H1 (cell line): ENCODE measurements at regions not wholly inside any gene's neighbourhood (a gene's known extent, or its start where the extent isn't known, plus 50 kb on each side); places are given as distances from the start of the nearest gene placed in this dataset.

Experiments
- CTCF ChIA-PET: fragments of 300-600 bp; sonication (Branson Sonifier 250); formaldehyde crosslinking; loops from one replicate; lab custom pipeline; 2021; ENCODE audit not compliant: partially characterized antibody; lab: Charles Lee
- POLR2A ChIA-PET: fragments of 300-600 bp; sonication (Branson Sonifier 250); formaldehyde crosslinking; loops from one replicate; lab custom pipeline; 2021; ENCODE audit warnings: inconsistent platforms; ENCODE audit not compliant: partially characterized antibody; lab: Charles Lee
- DNase-seq, 2 experiments: peaks; one replicate each; pipeline versions ENCODE4 v3.0.0 to v3.0.0-alpha.2; 2010 to 2022; ENCODE audit warnings: low spot score in 2 of 2, low read depth in 1 of 2, mixed read lengths in 1 of 2
- FAIRE-seq: peaks from 2 replicates; lab custom pipeline; 2011; peaks lifted over from hg19 to GRCh38; lab: Jason Lieb, UNC
- H2AFZ ChIP-seq: 2 replicates; pipeline ENCODE4 v1.8.1; 2012; ENCODE audit warnings: low read length, inconsistent platforms
- H2AK5ac ChIP-seq: 2 replicates; pipeline ENCODE4 v1.6.1; 2013; ENCODE audit warnings: low read depth, low read length
- H2BK120ac ChIP-seq: replicated peaks from 2 replicates; pipeline ENCODE3; 2013; ENCODE audit warnings: low read depth, low read length, inconsistent platforms
- H2BK12ac ChIP-seq: 2 replicates; pipeline ENCODE4 v1.6.1; 2013; ENCODE audit warnings: low read depth, low read length
- H2BK15ac ChIP-seq: 2 replicates; pipeline ENCODE4 v1.6.1; 2013; ENCODE audit warnings: low read length
- H2BK20ac ChIP-seq: 2 replicates; pipeline ENCODE4 v1.6.1; 2013; ENCODE audit warnings: low read length
- H2BK5ac ChIP-seq: 2 replicates; pipeline ENCODE4 v1.6.1; 2013; ENCODE audit warnings: low read depth, low read length
- H3K14ac ChIP-seq: 2 replicates; pipeline ENCODE4 v1.6.1; 2013; ENCODE audit warnings: inconsistent platforms; ENCODE audit not compliant: insufficient read length
- H3K18ac ChIP-seq: 2 replicates; pipeline ENCODE4 v1.6.1; 2013; ENCODE audit warnings: low read length; ENCODE audit errors: extremely low read depth
- H3K23ac ChIP-seq: 2 replicates; pipeline ENCODE4 v1.6.1; 2013; ENCODE audit warnings: inconsistent platforms; ENCODE audit not compliant: insufficient read length
- H3K23me2 ChIP-seq: 2 replicates; pipeline ENCODE4 v1.6.1; 2013; ENCODE audit warnings: low read depth, low read length
- H3K27ac ChIP-seq: 2 replicates; pipeline ENCODE4 v1.6.1; 2011; ENCODE audit warnings: low read depth, low read length, inconsistent platforms
- H3K27me3 ChIP-seq, 4 experiments: replicated peaks in 1 of 4; 1 replicate in 1 of 4; 2 replicates in 3 of 4; pipeline versions ENCODE4 v1.6.1 to v1.8.1; 2011 to 2013; ENCODE audit warnings: low read length in 3 of 4, mild to moderate bottlenecking in 3 of 4, inconsistent platforms in 2 of 4, mixed read lengths in 2 of 4, moderate library complexity in 1 of 4; ENCODE audit not compliant: control insufficient read depth in 3 of 4, insufficient read depth in 3 of 4; ENCODE audit errors: extremely low read depth in 1 of 4
- H3K36me3 ChIP-seq, 4 experiments: 2 replicates each; pipeline versions ENCODE4 v1.6.1 to v1.8.1; 2011 to 2013; ENCODE audit warnings: mild to moderate bottlenecking in 4 of 4, low read length in 3 of 4, moderate library complexity in 2 of 4, control low read depth in 1 of 4, inconsistent platforms in 1 of 4; ENCODE audit not compliant: insufficient read depth in 4 of 4, control insufficient read depth in 2 of 4
- H3K4ac ChIP-seq: replicated peaks from 2 replicates; pipeline ENCODE3; 2013; ENCODE audit warnings: low read length, low read depth, mixed read lengths, inconsistent platforms; ENCODE audit not compliant: insufficient read length
- H3K4me1 ChIP-seq, 4 experiments: replicated peaks in 1 of 4; 1 replicate in 1 of 4; 2 replicates in 3 of 4; pipeline versions ENCODE4 v1.6.1 to v1.8.1; 2011 to 2013; ENCODE audit warnings: low read length in 3 of 4, inconsistent platforms in 2 of 4, mixed read lengths in 1 of 4; ENCODE audit not compliant: insufficient read depth in 4 of 4, control insufficient read depth in 3 of 4
- H3K4me2 ChIP-seq, 2 experiments: 2 replicates each; pipeline versions ENCODE4 v1.6.1 to v1.8.1; 2011 to 2013; ENCODE audit warnings: low read depth in 2 of 2, low read length in 2 of 2, control low read depth in 1 of 2, inconsistent platforms in 1 of 2, mild to moderate bottlenecking in 1 of 2; ENCODE audit not compliant: insufficient read depth in 1 of 2
- H3K4me3 ChIP-seq, 4 experiments: fragments of 200-600, 300-600 bp in 1 of 4; sonication (generic), shearing (Covaris generic), sonication (Bioruptor Twin) in 1 of 4; 2 replicates each; pipeline versions ENCODE4 v1.5.1 to v1.8.1; 2011 to 2016; ENCODE audit warnings: low read length in 4 of 4, low read depth in 3 of 4, control low read depth in 2 of 4, inconsistent platforms in 2 of 4, mild to moderate bottlenecking in 2 of 4, mixed read lengths in 1 of 4, moderate library complexity in 1 of 4; ENCODE audit not compliant: insufficient read depth in 2 of 4; ENCODE audit errors: extremely low read depth in 1 of 4
- H3K56ac ChIP-seq: replicated peaks from 2 replicates; pipeline ENCODE3; 2013; ENCODE audit warnings: low read depth, mild to moderate bottlenecking, mixed read lengths, low read length, inconsistent platforms; ENCODE audit not compliant: insufficient read length
- H3K79me1 ChIP-seq: 2 replicates; pipeline ENCODE4 v1.6.1; 2013; ENCODE audit warnings: low read depth, low read length, control low read depth
- H3K79me2 ChIP-seq, 2 experiments: 2 replicates each; pipeline versions ENCODE4 v1.6.1 to v1.8.1; 2012 to 2013; ENCODE audit warnings: low read length in 2 of 2, mild to moderate bottlenecking in 2 of 2, inconsistent platforms in 1 of 2; ENCODE audit not compliant: insufficient read depth in 2 of 2, control insufficient read depth in 1 of 2
- H3K9ac ChIP-seq, 4 experiments: replicated peaks in 1 of 4; 1 replicate in 1 of 4; 2 replicates in 3 of 4; pipeline versions ENCODE4 v1.6.1 to v1.8.1; 2011 to 2013; ENCODE audit warnings: low read depth in 3 of 4, low read length in 3 of 4, control low read depth in 2 of 4, mild to moderate bottlenecking in 2 of 4, moderate library complexity in 2 of 4, inconsistent platforms in 1 of 4; ENCODE audit errors: extremely low read depth in 1 of 4
- H3K9me3 ChIP-seq, 2 experiments: 2 replicates each; pipeline versions ENCODE4 v1.6.1 to v1.8.1; 2012 to 2013; ENCODE audit warnings: mild to moderate bottlenecking in 2 of 2, moderate library complexity in 2 of 2, control low read depth in 1 of 2, inconsistent platforms in 1 of 2, low read depth in 1 of 2, low read length in 1 of 2, mixed read lengths in 1 of 2; ENCODE audit not compliant: insufficient read depth in 2 of 2
- H4K20me1 ChIP-seq, 2 experiments: replicated peaks in 1 of 2; 2 replicates each; pipeline versions ENCODE3 to v1.8.1; 2011 to 2013; ENCODE audit warnings: inconsistent platforms in 2 of 2, low read length in 2 of 2, mild to moderate bottlenecking in 1 of 2; ENCODE audit not compliant: insufficient read depth in 2 of 2, control insufficient read depth in 1 of 2
- H4K5ac ChIP-seq: 2 replicates; pipeline ENCODE4 v1.6.1; 2013; ENCODE audit warnings: low read length, low read depth, mixed read lengths, inconsistent platforms; ENCODE audit not compliant: insufficient read length
- H4K8ac ChIP-seq: 2 replicates; pipeline ENCODE4 v1.8.0; 2013; ENCODE audit warnings: mild to moderate bottlenecking, moderate library complexity, low read length, inconsistent platforms; ENCODE audit not compliant: insufficient read depth; ENCODE audit errors: extremely low read depth
- H4K91ac ChIP-seq: replicated peaks from 2 replicates; pipeline ENCODE3; 2013; ENCODE audit warnings: low read length, mixed read lengths, inconsistent platforms; ENCODE audit not compliant: insufficient read length
- CBX8 ChIP-seq: fragments of 300-800, 300-1000 bp; sonication (generic); IDR thresholded peaks from 2 replicates; pipeline ENCODE4 v1.7.1; 2016; ENCODE audit warnings: low read depth, low read length, borderline replicate concordance
- CHD1 ChIP-seq: IDR thresholded peaks from 2 replicates; pipeline ENCODE4 v1.6.1; 2012; ENCODE audit warnings: low read depth, low read length, improper control_type of control experiment
- EP300 ChIP-seq, 2 experiments: IDR thresholded peaks; 1 replicate in 1 of 2; 2 replicates in 1 of 2; pipeline ENCODE4 v1.6.1; 2011 to 2012; ENCODE audit warnings: low read depth in 2 of 2, low read length in 2 of 2, mild to moderate bottlenecking in 2 of 2, borderline replicate concordance in 1 of 2, inconsistent platforms in 1 of 2, moderate library complexity in 1 of 2
- JUND ChIP-seq: IDR thresholded peaks from 2 replicates; pipeline ENCODE4 v1.6.1; 2011; ENCODE audit warnings: mild to moderate bottlenecking, improper control_type of control experiment, low read length
- KDM1A ChIP-seq: fragments of 200-600, 300-600 bp; sonication (generic); IDR thresholded peaks from 2 replicates; pipeline ENCODE4 v1.7.1; 2016; ENCODE audit warnings: mild to moderate bottlenecking, low read length, borderline replicate concordance
- NANOG ChIP-seq: IDR thresholded peaks from 2 replicates; pipeline ENCODE4 v1.6.1; 2011; ENCODE audit warnings: low read length, low read depth, mild to moderate bottlenecking, inconsistent platforms; ENCODE audit not compliant: insufficient read depth, poor library complexity, severe bottlenecking
- PHF8 ChIP-seq: fragments of 200-600 bp; sonication (generic); conservative IDR thresholded peaks from 2 replicates; pipeline ENCODE4 v1.7.1; 2012; ENCODE audit warnings: low read depth, mild to moderate bottlenecking, inconsistent platforms, low read length, moderate library complexity
- RBBP5 ChIP-seq: IDR thresholded peaks from 2 replicates; pipeline ENCODE4 v1.7.1; 2012; ENCODE audit warnings: low read depth, mild to moderate bottlenecking, inconsistent platforms, low read length, moderate library complexity, borderline replicate concordance
- RFX5 ChIP-seq: IDR thresholded peaks from 2 replicates; pipeline ENCODE4 v1.6.1; 2011; ENCODE audit warnings: low read depth, low read length, improper control_type of control experiment, borderline replicate concordance
- SAP30 ChIP-seq: fragments of 300-600 bp; sonication (generic); IDR thresholded peaks from 2 replicates; pipeline ENCODE4 v1.7.1; 2012; ENCODE audit warnings: low read length, moderate library complexity, mild to moderate bottlenecking, inconsistent platforms; ENCODE audit not compliant: insufficient read depth, insufficient replicate concordance
- SP1 ChIP-seq: IDR thresholded peaks from 2 replicates; pipeline ENCODE4 v1.6.1; 2011; ENCODE audit warnings: low read depth, low read length
- YY1 ChIP-seq: IDR thresholded peaks from 2 replicates; pipeline ENCODE4 v1.6.1; 2011; ENCODE audit warnings: low read depth, mild to moderate bottlenecking, low read length
- WGBS, 2 experiments: shearing (Covaris generic) in 1 of 2; methylation state at CpG; one replicate each; pipeline versions ENCODE4 v1.1.6 to v1.1.7; 2013 to 2015; ENCODE audit warnings: low lambda C conversion rate in 2 of 2, mixed read lengths in 2 of 2, inconsistent platforms in 1 of 2, low coverage in 1 of 2, missing lambda C conversion rate in 1 of 2; ENCODE audit not compliant: insufficient replicate concordance in 2 of 2, insufficient coverage in 1 of 2, insufficient read length in 1 of 2; ENCODE audit errors: extremely low coverage in 1 of 2, missing lambda C conversion rate in 1 of 2; 5-methylcytosine and 5-hydroxymethylcytosine counted together

GRCh38 chr3:70722018-70722417 lies 409.6 kb upstream of the MDFIC2 start:
- no peaks in the 10 kb centered on the region for H3K4me1 ChIP-seq
- H3K14ac ChIP-seq, result no peak overlapping the region
- H2BK120ac ChIP-seq, result no peak overlapping the region
- H2AK5ac ChIP-seq, result no peak overlapping the region
- no peak overlapping the region for H4K8ac ChIP-seq
- no peak overlapping the region for H2BK5ac ChIP-seq
- H3K36me3 ChIP-seq, result no peaks in the 10 kb centered on the region
- no peak overlapping the region for H3K4me2 ChIP-seq
- no peak overlapping the region for H3K4me3 ChIP-seq
- no peak overlapping the region for H4K5ac ChIP-seq
- no peak overlapping the region for H3K56ac ChIP-seq
- H3K27me3 ChIP-seq, result no peaks in the 10 kb centered on the region
- POLR2A ChIA-PET, result no interaction called here
- no peak for DNase-seq
- TF ChIP-seq JUND, result no peak
- TF ChIP-seq NANOG, result no peak
- TF ChIP-seq KDM1A, result no peak
- no peak for TF ChIP-seq EP300 (IDR thresholded peaks at IDR 0.05; ENCODE audit: borderline replicate concordance in 1 of 2, low read depth in 2 of 2, low read length in 2 of 2)
- no peak for TF ChIP-seq CHD1
- no peak for TF ChIP-seq YY1
- no peak for TF ChIP-seq CBX8
- no peak for TF ChIP-seq PHF8
- TF ChIP-seq RFX5, result no peak
- no peak for TF ChIP-seq SAP30
- TF ChIP-seq SP1, result no peak
- no peak for TF ChIP-seq RBBP5
- H3K23me2 ChIP-seq, result no peaks in the 10 kb centered on the region; the same call in 1 of the 2 replicates
- no peak overlapping the region for H3K9ac ChIP-seq
- H3K18ac ChIP-seq, result no peak overlapping the region
- FAIRE-seq, result no peak
- no peak overlapping the region for H4K91ac ChIP-seq
- no peak overlapping the region for H3K4ac ChIP-seq
- no peak overlapping the region for H3K27ac ChIP-seq
- 86% methylated on average over 1 of the region's 1 CpG; no CpG with 5 or more reads in 1 of the 2 experiments for WGBS, 2 experiments
- H2BK20ac ChIP-seq, result no peak overlapping the region
- no peak overlapping the region for H2BK15ac ChIP-seq
- CTCF ChIA-PET, result no interaction called here
- no peak overlapping the region for H2BK12ac ChIP-seq
- no peaks in the 10 kb centered on the region for H4K20me1 ChIP-seq
- no peaks in the 10 kb centered on the region for H3K9me3 ChIP-seq
- H3K79me1 ChIP-seq, result no peaks in the 10 kb centered on the region
- H2AFZ ChIP-seq, result no peak overlapping the region
- no peak overlapping the region for H3K23ac ChIP-seq
- no peaks in the 10 kb centered on the region for H3K79me2 ChIP-seq
